ENCODE measurements at regions not wholly inside any gene's neighbourhood (a gene's known extent, or its start where the extent isn't known, plus 50 kb on each side); places are given as distances from the start of the nearest gene placed in this dataset.

GRCh38 chr20:40230486-40230885, 458.6 kb downstream of the MAFB start:
- Histone ChIP-seq H3K4me1 (ENCODE audit: insufficient read depth) (no peaks in the 10 kb centered on the region), H3K36me3 (no peaks in the 10 kb centered on the region), H3K4me3 (no peak overlapping the region), H3K9me3 (no peaks in the 10 kb centered on the region), H3K27ac (no peak overlapping the region), H3K27me3 (no peaks in the 10 kb centered on the region)
- TF ChIP-seq CTCF (IDR thresholded peaks at IDR 0.05), result no peak
- TF ChIP-seq POLR2A (IDR thresholded peaks at IDR 0.05), result no peak
- intact Hi-C loops (cut with DNase I), result no loop called here
- DNase-seq, result no peak

- no peak for DNase-seq
- no peak overlapping the region for H3K4me3 ChIP-seq
- H3K27ac ChIP-seq, result no peak overlapping the region
- intact Hi-C loops (cut with DNase I), result no loop called here
- TF ChIP-seq POLR2A (IDR thresholded peaks at IDR 0.05) (no peak), CTCF (IDR thresholded peaks at IDR 0.05) (no peak), EP300 (IDR thresholded peaks at IDR 0.05) (no peak)
- no peaks in the 10 kb centered on the region for H3K36me3 ChIP-seq
- 67 to 91% (median 75%) methylated on average over 2 of the region's 2 CpGs for WGBS, 3 donors
- no peaks in the 10 kb centered on the region for H3K9me3 ChIP-seq
- H3K4me1 ChIP-seq (ENCODE audit: insufficient read depth), result no peaks in the 10 kb centered on the region
- H3K27me3 ChIP-seq, result no peaks in the 10 kb centered on the region
Measured at GRCh38 chr20:40225596-40225995, 463.4 kb downstream of the MAFB start.

- TF ChIP-seq POLR2A (IDR thresholded peaks at IDR 0.05), result no peak
- TF ChIP-seq EP300 (IDR thresholded peaks at IDR 0.05), result no peak
- TF ChIP-seq CTCF (IDR thresholded peaks at IDR 0.05), result no peak
- 76 to 82% (median 77%) methylated on average over 3 of the region's 3 CpGs for WGBS, 3 donors
- intact Hi-C loops (cut with DNase I), result no loop called here
- Histone ChIP-seq H3K9me3 (no peaks in the 10 kb centered on the region), H3K4me1 (ENCODE audit: insufficient read depth) (no peaks in the 10 kb centered on the region), H3K4me3 (no peak overlapping the region), H3K27me3 (no peaks in the 10 kb centered on the region), H3K36me3 (no peaks in the 10 kb centered on the region), H3K27ac (no peak overlapping the region)
- DNase-seq, result no peak
Measured at GRCh38 chr20:40223810-40224209, 465.2 kb downstream of the MAFB start.

GRCh38 chr20:40218971-40219370, 470.1 kb downstream of the MAFB start:
- Histone ChIP-seq H3K27me3 (no peaks in the 10 kb centered on the region), H3K9me3 (no peaks in the 10 kb centered on the region), H3K27ac (no peak overlapping the region), H3K4me3 (no peak overlapping the region), H3K36me3 (no peaks in the 10 kb centered on the region), H3K4me1 (ENCODE audit: insufficient read depth) (no peaks in the 10 kb centered on the region)
- intact Hi-C loops (cut with DNase I), result no loop called here
- TF ChIP-seq CTCF (IDR thresholded peaks at IDR 0.05) (no peak), EP300 (IDR thresholded peaks at IDR 0.05) (no peak), POLR2A (IDR thresholded peaks at IDR 0.05) (no peak)
- WGBS, 3 donors, result 44 to 59% (median 49%) methylated on average over 2 of the region's 2 CpGs
- DNase-seq, result no peak

All from ovary (tissue), 7 donors.